ENCODE measurements at regions not wholly inside any gene's neighbourhood (a gene's known extent, or its start where the extent isn't known, plus 50 kb on each side); places are given as distances from the start of the nearest gene placed in this dataset.

DNA sequence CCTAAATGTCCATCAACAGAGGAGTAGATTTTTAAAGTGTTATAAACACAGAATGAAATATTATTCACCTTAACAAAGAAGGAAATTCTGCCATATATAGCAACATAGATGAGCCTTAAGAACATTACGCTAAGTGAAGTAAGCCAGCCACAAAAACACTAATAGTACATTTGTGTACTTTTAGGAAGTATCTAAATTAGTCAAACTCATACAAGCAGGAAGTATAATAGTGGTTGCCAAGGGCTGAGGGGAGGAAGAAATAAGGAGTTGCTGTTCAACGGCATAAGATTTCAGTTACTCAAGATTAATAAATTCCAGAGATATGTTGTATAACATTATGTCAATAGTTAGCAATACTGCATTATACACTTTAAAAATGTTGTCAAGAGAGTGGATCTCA is 181.7 kb upstream of the ZC3H12C start:
- no peak for DNase-seq (ENCODE audit: low read depth in 4 of 4, low spot score in 3 of 4)

DNA sequence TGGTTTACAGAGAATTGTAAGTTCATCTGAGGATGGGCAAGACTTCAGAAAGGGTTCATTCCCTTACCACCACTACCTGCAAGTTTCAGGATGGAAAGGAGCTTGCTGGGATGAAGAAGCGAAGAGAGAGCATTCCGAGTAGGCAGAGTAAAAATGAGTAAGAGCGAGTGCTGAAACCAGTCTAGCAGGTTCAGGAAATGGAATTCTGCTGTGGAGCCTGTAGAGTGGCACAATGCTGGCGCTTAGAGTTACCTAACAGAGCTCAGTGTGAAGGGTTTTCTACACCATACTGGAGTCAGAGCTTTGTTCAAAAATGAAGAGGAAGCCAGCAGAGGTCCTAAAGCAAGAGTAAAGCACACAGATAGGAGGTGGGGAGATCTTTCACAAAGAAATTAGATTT is 179.2 kb upstream of the ZC3H12C start:
- DNase-seq (ENCODE audit: low read depth in 4 of 4, low spot score in 3 of 4): no peak

DNA sequence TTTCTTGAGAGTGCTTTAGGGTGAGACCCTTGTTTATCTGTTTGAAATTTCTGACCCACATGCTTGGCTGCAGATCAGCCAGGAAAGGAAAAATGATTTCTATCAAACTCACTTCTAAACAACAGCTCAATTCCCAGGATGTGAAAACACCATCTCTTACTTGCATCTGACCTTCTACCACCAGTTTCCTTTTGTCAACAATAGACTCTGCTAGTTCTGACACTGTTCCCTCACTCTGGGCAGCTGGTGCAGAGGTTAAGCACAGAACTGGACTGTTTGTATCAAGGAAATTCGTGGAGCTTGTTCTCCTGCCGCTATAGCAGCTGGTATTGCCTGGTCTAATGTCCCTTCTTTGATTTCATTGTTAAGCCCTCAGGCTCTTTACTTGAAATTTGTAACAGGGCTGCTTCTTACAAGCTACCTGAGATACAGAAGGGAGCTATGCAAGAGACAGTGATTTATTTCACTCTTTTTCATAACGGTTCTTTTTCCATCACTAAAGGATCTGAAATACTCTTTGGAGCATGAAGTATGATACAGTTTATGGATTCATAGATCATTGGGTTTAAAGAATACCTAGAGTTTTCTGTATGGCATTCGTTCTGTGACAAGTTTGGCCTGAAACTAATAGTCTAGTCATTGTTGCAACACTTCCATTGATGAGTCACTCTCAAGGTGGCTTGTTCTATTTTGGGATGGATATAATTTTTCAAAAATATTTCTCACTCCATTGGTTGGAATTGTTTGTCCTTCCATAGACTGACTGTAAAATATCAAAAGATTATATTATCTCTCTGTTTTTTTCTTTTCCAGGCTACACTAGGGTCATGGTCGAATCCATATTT is 178.2 kb upstream of the ZC3H12C start:
- DNase-seq (ENCODE audit: low read depth in 4 of 4, low spot score in 3 of 4): no peak

DNA sequence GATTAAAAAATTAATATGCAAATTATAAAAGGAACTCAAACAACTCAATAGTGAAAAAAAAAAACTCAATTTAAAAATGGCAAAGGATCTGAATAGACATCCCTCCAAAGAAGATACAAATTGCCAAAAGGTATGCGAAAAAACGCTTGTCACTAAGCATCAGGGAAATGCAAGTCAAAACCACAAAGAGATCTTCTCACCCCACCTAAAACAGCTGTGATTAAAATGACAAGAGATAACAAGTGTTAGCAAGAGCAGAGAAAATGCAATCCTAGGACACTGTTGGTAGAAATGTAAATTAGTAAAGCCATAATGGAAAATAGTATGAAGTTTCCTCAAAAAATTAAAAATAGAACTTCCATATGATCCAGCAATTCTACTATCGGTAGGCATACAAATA is 166.3 kb upstream of the ZC3H12C start:
- DNase-seq (ENCODE audit: low read depth in 4 of 4, low spot score in 3 of 4): no peak

DNA sequence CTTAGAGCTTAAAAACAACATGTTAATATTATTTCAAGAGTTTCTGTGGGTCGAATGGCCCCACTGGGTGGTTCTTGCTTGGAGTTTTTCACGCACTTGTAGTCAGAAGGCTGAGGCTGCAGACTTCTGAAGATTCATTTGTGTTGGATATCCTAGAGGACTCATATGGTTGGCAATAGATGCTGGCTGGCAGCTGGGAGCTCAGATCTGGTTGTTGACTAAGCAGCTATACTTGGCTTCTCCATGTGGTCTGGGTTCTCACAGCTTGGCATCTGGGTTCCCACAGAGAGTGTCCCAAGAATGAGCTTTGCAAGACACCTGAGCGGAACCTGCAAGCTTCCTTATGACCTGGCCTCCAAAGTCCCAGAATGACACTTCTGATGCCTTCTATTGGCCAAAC is 163.9 kb upstream of the ZC3H12C start:
- no peak for DNase-seq (ENCODE audit: low read depth in 4 of 4, low spot score in 3 of 4)

DNA sequence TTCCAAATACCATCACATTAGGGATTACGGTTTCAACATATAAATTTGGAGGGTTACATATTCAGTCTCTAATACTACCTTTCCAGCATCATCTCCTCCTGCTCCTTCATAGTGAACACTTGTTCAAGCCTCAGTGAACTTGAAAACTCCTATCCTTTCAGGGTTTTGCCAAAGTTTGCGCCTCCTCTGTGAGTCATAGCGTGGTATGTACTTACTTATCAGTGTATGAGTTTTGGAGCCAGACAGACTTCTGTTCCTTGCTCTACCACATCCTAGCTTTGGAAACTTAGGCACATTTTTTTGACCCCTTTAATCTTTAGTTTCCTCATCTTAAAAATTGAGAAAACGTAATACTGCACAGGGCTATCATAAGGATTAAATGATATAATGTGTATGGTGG is 160.1 kb upstream of the ZC3H12C start:
- no peak for DNase-seq (ENCODE audit: low read depth in 4 of 4, low spot score in 3 of 4)

DNA sequence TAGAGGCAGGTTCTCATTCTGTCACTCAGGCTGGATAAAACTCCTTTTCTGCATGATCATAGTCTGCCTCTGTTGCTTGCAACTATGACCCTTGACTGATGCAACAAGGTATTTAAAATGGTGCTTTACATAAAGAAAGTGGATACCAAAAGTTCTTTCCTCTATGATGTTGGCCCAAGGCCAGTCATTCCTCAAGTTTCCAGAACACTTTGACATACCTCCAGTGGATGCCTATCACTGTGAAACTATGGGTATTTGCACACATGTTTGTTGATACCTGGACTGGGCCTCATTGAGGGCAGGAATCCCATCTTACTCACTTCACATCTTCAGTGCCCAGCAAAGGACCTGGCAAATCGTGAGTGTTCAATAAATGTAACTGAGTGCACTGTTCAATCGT is 159.0 kb upstream of the ZC3H12C start:
- DNase-seq (ENCODE audit: low read depth in 4 of 4, low spot score in 3 of 4): no peak

DNA sequence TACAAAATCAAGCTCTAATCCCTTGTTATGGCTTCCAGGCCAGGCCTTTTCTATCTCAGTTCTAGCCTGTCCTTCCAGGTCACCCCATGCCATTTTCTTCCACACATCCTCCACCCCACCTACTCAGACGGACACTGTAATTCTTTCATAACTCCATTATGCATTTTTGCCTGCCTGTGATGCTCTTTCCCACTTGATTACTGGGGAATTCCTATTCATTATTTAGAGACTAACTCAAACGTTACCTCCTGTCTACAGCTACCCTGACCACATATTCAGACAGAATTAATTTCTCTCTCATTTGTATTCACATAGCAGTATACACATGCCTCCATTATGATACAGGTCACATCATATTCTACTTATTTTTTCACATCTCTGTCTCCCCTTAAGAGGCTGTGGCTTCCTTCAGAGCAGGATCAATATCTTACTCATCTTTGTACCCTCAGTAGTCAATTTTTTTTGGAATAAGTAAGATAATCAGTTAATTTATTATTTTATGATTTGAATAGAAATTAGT is 156.5 kb upstream of the ZC3H12C start:
- no peak for DNase-seq (ENCODE audit: low read depth in 4 of 4, low spot score in 3 of 4)

DNA sequence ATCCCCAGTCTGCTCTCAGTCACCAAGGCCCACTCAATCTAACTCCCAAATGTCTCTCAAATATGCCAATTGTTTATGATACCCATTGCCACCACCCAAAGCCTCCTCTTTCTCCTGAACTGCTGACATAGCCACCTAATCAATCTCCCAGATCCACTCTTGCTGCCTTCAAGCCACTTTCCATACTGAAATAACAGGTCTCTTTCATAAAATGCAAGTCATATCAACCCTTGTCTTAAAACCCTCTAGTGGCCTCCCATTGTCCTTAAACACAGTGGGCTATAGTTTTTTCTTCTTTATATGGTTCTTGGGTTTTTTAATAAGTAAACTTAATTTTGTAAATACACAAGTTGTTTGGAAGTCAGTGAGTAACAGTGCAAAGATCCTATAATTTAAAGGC is 155.2 kb upstream of the ZC3H12C start:
- DNase-seq (ENCODE audit: low read depth in 4 of 4, low spot score in 3 of 4): no peak

DNA sequence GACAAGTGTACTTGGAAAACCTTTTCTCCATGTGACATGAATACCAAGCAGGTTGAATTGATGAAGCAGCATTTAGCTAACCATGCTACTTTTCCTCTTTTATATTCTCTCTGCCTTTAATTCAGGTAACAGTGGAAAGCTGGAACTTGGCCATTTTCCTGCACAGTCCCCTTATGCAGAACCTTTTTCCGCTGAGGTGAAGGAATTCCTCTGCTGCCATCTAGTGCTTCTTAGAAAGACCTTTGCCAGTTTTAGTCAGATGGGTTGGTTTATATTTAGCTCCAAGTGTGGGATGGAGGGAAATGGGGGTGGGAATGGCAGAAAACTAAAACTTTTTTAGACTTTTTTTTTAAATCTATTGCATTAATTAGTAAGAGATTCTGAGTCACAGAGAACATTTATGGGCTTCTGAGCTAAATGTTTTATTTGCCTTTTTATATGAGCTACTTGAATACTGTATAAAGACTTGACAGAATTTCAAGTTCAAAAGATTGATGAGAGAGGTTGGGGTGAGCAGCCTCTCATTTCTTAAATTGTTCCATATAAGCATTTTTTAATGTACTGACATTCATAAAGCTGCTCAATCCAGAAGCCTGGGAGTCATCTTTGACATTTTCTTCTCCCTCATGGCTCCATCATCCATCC is 153.9 kb upstream of the ZC3H12C start:
- DNase-seq (ENCODE audit: low read depth in 4 of 4, low spot score in 3 of 4): peak; percentile 26 to 74 (median 49)

DNA sequence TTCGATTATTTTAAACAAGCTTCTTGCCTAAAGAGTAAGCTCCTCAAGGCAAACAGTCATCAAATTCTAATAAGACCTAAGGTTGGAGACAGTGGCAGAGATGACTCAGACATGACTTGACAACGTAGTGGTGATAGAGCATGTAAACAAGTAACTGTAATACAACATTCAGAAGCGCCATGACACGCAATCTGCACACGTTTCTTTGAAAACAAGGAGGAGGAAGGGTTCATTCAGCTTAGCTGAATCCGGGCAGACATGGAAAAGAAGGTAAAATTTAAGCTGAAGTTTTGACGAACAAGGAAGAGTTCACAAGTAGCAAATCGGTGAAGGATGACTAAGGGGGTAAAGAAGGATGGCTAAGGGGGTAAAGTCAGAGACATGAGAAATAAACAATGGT is 152.4 kb upstream of the ZC3H12C start:
- DNase-seq (ENCODE audit: low read depth in 4 of 4, low spot score in 3 of 4): no peak

DNA sequence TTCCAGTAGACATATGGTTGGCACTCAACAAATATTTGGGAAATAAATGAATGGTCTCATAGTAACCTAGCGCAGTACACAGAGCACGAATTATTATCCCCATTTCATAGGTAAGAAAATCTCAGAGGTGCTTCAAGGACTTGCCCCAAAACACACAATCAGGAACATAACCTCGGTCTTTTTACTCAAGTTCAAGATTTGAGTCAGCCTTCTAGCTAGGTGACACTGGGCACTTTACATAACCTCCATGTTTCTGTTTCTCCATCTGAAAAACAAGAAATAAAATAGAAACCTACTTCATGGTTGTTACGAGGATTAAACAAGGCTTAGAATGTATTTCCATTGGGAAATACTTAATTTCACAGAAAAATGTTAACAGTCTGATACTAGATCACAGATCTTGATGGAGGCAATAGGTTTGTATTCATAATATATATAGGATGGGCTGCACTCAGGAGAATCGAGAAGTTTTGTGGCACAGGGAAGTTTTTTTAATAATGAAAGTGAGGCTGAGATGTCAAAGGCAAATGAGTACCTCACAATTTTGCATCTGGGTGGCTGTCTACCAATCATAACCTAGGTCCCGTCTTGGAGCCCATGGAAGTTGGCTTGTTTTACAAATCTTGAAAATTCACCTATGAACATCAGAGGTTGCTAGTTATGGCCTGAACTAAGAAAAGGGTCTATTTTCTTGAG is 147.4 kb upstream of the ZC3H12C start:
- no peak for DNase-seq (ENCODE audit: low read depth in 4 of 4, low spot score in 3 of 4)

DNA sequence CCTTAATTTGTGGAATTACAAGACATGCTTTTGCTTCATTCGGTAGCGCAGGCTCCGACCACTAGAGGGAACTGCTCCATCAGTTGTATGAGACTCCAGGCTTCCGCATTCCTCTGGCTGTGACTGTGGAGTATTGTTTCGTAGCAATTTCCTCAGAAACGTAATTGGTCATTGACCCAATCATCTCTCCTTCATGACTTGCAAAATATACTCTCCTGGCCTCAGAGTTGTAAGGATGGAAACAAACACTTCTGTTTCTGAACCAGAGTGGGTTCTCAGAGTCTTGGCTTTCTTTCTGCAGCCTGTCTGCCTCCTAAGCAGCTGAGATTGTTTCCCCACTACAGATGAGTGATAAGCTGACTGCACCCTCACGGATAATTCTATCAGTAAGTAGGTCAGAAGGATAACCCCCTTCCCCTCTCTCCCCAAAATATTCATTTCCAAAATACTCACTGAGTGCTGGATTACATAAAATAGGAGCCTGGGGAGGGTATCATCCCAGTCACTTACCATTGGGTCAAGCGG is 146.8 kb upstream of the ZC3H12C start:
- peak; percentile 72 to 86 (median 80) for DNase-seq (ENCODE audit: low read depth in 4 of 4, low spot score in 3 of 4)

DNA sequence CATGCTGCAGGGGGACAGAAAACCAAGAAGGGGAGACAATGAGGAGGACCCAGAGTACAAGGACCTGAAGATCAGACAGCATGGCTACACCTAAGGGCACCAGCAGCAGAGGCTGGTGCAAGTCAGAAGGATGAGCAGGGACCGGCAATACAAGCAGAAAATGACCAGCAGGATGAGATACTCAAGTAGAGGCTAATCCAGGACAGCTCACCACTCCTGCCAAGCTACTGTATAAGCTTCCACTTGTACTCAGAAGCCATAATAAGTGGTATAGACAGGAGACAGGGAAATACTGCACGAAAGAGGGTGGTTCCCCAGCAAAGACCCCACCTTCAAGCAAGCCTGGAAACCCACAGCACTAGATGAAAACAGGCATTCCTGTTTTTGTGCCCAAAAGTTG is 138.7 kb upstream of the ZC3H12C start:
- no peak for DNase-seq (ENCODE audit: low read depth in 4 of 4, low spot score in 3 of 4)

DNA sequence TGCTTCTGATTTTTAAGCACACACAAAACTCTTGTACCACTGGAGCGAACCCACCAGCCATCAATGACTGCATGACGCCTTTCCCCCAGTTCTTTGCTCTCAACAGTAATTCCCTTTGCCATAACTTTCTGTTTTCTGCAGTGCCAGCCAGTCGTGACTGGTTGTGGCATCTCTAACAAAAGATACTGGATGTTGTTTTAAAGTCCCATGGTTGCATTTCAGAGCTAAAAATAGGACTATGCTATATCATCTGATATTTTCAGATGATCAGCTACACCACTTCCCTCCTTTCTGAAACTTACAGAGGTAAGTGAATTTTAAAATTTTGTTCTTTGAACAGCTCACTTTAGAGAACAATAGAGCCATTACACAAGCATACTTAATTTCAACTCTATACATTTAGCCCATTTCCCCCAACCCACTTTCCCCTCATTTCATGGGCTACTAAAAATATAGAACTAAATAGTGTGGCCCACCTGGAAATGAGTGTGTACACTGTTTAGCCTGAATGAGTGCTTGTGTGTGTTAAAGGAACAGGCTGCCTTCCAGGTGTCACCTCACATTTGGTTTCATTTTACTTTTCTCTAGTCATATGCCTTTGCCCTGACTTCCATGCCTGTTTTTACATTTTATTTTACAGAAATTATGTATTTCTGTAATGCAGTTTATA is 136.9 kb upstream of the ZC3H12C start:
- DNase-seq (ENCODE audit: low read depth in 4 of 4, low spot score in 3 of 4): no peak

DNA sequence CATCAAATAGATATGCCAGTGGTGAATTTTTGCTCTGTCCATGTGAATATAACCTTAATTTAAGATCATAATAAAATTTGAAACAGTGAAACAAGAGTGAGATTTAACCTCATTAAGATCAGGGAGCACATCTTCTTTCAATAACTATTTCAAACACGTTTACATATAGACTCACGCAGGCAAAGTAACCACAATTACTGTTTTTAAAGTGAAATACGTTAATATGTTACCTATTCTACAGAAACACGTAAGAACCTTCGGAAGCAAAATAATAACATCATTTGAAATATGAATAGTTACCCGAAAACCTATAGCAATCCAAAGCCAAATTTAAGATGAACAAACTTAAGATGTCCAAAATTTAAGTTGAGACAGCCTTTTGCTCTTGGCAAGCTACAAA is 136.2 kb upstream of the ZC3H12C start:
- no peak for DNase-seq (ENCODE audit: low read depth in 4 of 4, low spot score in 3 of 4)

DNA sequence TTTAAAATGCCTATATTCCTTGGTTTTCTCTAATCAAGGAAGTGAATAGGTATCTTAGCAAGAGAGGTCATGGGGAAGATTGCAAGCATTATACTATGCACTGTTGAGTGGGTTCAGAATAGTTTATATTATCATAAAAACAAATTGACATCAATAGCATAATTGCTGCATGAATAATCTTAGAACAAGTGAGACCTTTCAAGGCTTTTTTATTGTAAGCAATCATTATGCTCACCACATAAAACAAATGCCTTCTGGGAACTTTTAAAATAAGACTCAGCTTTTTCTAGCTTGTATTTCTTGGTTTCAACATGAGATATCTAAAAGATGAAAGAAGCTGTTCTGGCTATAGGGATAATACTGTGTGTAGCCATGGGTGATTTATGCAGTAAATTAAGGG is 135.6 kb upstream of the ZC3H12C start:
- DNase-seq (ENCODE audit: low read depth in 4 of 4, low spot score in 3 of 4): no peak

DNA sequence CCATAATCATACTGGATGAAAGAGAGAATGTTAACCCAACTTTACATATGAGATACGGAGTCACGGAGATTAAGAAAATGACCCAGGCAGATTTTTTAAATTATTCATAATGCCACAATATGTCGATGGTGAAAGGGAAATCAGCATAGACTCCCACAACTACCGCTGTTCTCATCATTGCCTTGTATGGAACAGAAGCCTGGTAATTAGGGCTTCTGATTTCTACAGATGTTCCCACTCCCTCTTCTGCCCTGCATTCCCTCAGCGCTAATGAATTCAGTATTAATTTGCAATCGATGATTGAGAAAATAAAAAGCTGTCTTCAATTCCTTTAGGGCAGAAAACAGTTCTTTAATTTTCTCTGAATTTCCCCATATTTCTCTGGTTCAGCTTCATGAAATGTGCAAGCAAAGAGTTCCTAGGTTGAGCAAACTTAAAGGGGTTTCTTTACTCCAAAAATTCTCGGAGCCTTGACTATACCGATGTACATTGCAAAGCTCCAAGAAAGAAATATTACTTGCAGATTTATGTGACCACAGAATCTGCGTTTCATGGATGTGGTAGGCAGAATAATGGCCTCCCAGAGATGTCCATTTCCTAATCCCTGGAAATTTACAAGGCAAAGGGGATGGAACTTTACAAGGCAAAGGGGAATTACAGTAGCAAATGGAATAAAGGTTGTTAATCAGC is 134.9 kb upstream of the ZC3H12C start:
- DNase-seq (ENCODE audit: low read depth in 4 of 4, low spot score in 3 of 4): no peak

DNA sequence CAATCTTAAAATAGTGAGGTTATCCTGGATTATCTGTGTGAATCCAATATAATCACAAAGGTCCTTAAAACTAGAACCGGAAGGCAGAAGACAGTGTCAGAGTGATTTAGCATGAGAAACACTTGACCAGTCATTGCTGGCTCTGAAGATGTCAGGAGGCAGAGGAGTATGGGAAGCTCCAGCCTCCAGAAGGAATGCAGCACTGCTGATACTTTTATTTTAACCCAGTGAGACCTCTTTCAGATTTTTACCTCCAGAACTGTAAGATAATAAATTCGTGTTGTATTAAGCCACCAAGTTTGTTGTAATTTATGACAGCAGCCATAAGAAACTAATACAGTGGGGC is 134.4 kb upstream of the ZC3H12C start:
- no peak for DNase-seq (ENCODE audit: low read depth in 4 of 4, low spot score in 3 of 4)

DNA sequence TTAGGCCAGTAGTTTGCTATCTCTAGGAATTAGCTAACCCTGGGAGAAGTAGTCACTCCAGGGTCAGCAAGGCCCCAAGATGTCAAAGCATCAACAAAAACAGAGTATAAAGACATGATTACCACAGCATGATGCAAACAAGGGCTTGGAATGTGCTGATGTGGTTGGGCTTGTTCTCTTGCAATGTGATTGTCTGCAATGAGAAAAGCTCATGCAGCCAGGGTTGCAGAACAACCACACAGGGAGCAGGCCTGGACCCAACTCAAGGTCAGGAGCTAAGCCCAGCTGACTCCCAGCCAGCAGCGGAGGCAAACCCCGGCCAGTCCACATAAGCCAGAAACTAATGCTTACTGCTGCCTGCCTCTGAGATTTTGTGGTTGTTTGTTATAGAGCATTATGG is 132.4 kb upstream of the ZC3H12C start:
- DNase-seq (ENCODE audit: low read depth in 4 of 4, low spot score in 3 of 4): no peak

Measured in right renal pelvis (tissue), 4 donors.